Lower leg skin (tissue), 4 donors: ENCODE measurements at regions not wholly inside any gene's neighbourhood (a gene's known extent, or its start where the extent isn't known, plus 50 kb on each side); places are given as distances from the start of the nearest gene placed in this dataset.

Experiments used
- DNase-seq, 2 donors: peaks; one replicate each; pipeline ENCODE4 v3.0.0-alpha.2; 2019; ENCODE audit warnings: low spot score in 2 of 2
- H3K4me3 ChIP-seq: fragments of 200-600 bp; sonication (generic); 2 replicates; pipeline ENCODE4 v1.5.1; 2017; ENCODE audit warnings: mild to moderate bottlenecking, low read depth; ENCODE audit not compliant: poor library complexity, severe bottlenecking
- CTCF ChIP-seq, 3 donors: fragments of 450-650 bp; IDR thresholded peaks; one replicate each; pipeline ENCODE4 v1.5.1; 2016; ENCODE audit warnings: antibody characterized with exemption in 3 of 3, mild to moderate bottlenecking in 3 of 3, moderate library complexity in 2 of 3
- POLR2A ChIP-seq, 2 donors: fragments of 450-650 bp; IDR thresholded peaks; one replicate each; pipeline ENCODE4 v1.6.1; 2016 to 2017; ENCODE audit warnings: antibody characterized with exemption in 2 of 2, mild to moderate bottlenecking in 1 of 2, moderate library complexity in 1 of 2
- WGBS, 2 donors: methylation state at CpG; one replicate each; pipeline ENCODE4 v1.1.5; 2018; 5-methylcytosine and 5-hydroxymethylcytosine counted together
- intact Hi-C: fragments of 100-400 bp; cut with DNase I; formaldehyde crosslinking; loops from one replicate; pipeline ENCODE4 v1.15.0; 2023; ENCODE audit warnings: low total_unique reads

GRCh38 chr4:152255437-152255836 is 280.5 kb downstream of the FBXW7 start:
- TF ChIP-seq POLR2A (IDR thresholded peaks at IDR 0.05) (no peak), CTCF (IDR thresholded peaks at IDR 0.05) (no peak)
- 48 to 51% methylated on average over 4 of the region's 4 CpGs for WGBS, 2 donors
- intact Hi-C loops: no loop called here
- DNase-seq: no peak
- no peak overlapping the region for H3K4me3 ChIP-seq

DNA sequence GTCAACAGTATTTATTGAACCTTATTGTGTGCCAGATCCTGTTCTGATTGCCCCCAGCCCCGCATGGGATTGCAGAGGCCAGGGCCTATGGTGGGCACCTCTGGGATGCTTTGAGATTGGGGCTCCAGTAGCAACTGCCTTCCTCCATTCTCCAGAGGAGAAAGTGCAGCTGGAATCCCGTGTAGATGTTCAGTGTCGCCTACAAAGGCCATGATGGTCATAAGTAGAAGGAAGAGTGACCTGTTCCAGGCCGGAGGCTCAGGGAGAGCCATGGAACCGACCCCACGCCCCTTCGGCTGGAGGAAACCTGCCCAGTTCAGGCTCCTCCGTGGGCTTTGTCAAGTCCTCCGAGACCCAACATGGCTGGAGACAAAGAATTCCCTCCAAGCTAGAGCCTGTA is 287.5 kb downstream of the FBXW7 start:
- DNase-seq: no peak
- TF ChIP-seq POLR2A (IDR thresholded peaks at IDR 0.05) (no peak), CTCF (IDR thresholded peaks at IDR 0.05) (no peak)
- WGBS, 2 donors: 98 to 99% methylated on average over 9 of the region's 9 CpGs
- intact Hi-C loops: no loop called here
- H3K4me3 ChIP-seq: no peak overlapping the region

- intact Hi-C loops: no loop called here
- no peak for DNase-seq
- H3K4me3 ChIP-seq: no peak overlapping the region
- WGBS, 2 donors: 58 to 63% methylated on average over 19 of the region's 19 CpGs
- no peak for TF ChIP-seq CTCF (IDR thresholded peaks at IDR 0.05)
- TF ChIP-seq POLR2A (IDR thresholded peaks at IDR 0.05): no peak
These were observed 288.5 kb downstream of the FBXW7 start for GRCh38 chr4:152247271-152247975.

- WGBS, 2 donors: 89 to 90% methylated on average over 13 of the region's 13 CpGs
- DNase-seq: no peak
- no peak overlapping the region for H3K4me3 ChIP-seq
- intact Hi-C loops: no loop called here
- no peak for TF ChIP-seq CTCF (IDR thresholded peaks at IDR 0.05)
- no peak for TF ChIP-seq POLR2A (IDR thresholded peaks at IDR 0.05)
These were observed 289.2 kb downstream of the FBXW7 start for GRCh38 chr4:152246659-152247058.

- no peak overlapping the region for H3K4me3 ChIP-seq
- no peak for DNase-seq
- intact Hi-C loops: no loop called here
- WGBS, 2 donors: 44 to 45% methylated on average over 1 of the region's 1 CpG
- no peak for TF ChIP-seq CTCF (IDR thresholded peaks at IDR 0.05)
- TF ChIP-seq POLR2A (IDR thresholded peaks at IDR 0.05): no peak
These were observed 290.2 kb downstream of the FBXW7 start for GRCh38 chr4:152245680-152246079.

GRCh38 chr4:152244659-152245058 is 291.2 kb downstream of the FBXW7 start:
- no peak for DNase-seq
- intact Hi-C loops: no loop called here
- WGBS, 2 donors: 49 to 61% methylated on average over 2 of the region's 2 CpGs
- no peak for TF ChIP-seq POLR2A (IDR thresholded peaks at IDR 0.05)
- no peak for TF ChIP-seq CTCF (IDR thresholded peaks at IDR 0.05)
- H3K4me3 ChIP-seq: no peak overlapping the region
